Stimulated activated naive CD8-positive, alpha-beta T cell treated with anti-CD3 and anti-CD28 coated beads, Interleukin-15, amount 100 ng/mL, for 72 hours (primary cell): ENCODE measurements at regions not wholly inside any gene's neighbourhood (a gene's known extent, or its start where the extent isn't known, plus 50 kb on each side); places are given as distances from the start of the nearest gene placed in this dataset.
A peak's percentile ranks its signal among the peaks of the same experiment; 100 is the strongest.

Experiments used
- ATAC-seq: fragments of 150-1000 bp; cut with Tn5 transposase; 2 replicates; pipeline ENCODE4 v1.10.0; 2021; ENCODE audit warnings: mild to moderate bottlenecking, moderate library complexity
- DNase-seq, 2 donors: peaks; one replicate each; pipeline ENCODE4 v3.0.0; 2021 to 2022
- H3K27ac Mint-ChIP-seq, 2 donors: one replicate each; pipeline ENCODE4 v1.8.0; 2022; ENCODE audit warnings: mild to moderate bottlenecking in 2 of 2, mixed read lengths in 2 of 2, moderate library complexity in 2 of 2
- H3K27me3 Mint-ChIP-seq: one replicate; pipeline ENCODE4 v1.8.0; 2022; ENCODE audit warnings: mixed read lengths
- H3K4me1 Mint-ChIP-seq: one replicate; pipeline ENCODE4 v1.8.0; 2022; ENCODE audit warnings: mild to moderate bottlenecking, mixed read lengths
- H3K4me3 Mint-ChIP-seq, 2 donors: one replicate each; pipeline ENCODE4 v1.8.0; 2022; ENCODE audit warnings: mild to moderate bottlenecking in 2 of 2, mixed read lengths in 2 of 2, moderate library complexity in 1 of 2
- H3K9me3 Mint-ChIP-seq, 2 donors: one replicate each; pipeline ENCODE4 v1.8.0; 2022; ENCODE audit warnings: mixed read lengths in 2 of 2

DNA sequence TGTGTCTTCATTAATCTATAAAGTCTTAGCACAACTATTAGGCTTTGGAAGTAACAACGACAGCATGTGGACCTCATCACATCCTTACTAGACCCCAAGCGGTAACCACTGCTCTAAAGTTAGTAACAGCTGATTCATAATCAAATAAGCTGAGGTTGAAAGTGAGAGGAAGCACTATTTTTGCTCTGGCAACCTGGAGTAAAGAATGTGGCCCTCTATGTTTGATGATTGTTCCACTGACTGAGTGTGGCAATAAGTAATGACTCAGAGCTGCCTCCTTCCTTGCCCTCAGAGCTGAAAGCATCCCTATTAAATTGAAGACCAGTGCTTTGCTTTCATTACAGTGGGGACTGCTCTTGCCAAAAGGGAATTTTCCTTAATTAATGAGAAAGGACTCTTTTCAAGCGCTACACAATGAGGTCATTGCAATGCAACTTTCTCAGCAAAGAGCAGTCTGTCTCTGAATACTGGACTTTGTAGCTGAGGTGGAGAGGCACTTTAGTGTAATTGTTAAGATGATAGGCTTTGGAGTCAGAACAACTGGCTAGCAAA is 906.1 kb upstream of the RAG2 start:
- Mint-ChIP-seq H3K27ac (no peak overlapping the region), H3K9me3 (peaks cover 8 to 30% of the 10 kb centered on the region in 2 donors), H3K4me3 (no peak overlapping the region), H3K27me3 (no peaks in the 10 kb centered on the region), H3K4me1 (peaks cover 5% of the 10 kb centered on the region)
- peak; percentile 92 for ATAC-seq
- peak in 1 of 2 donors; percentile 13 for DNase-seq

DNA sequence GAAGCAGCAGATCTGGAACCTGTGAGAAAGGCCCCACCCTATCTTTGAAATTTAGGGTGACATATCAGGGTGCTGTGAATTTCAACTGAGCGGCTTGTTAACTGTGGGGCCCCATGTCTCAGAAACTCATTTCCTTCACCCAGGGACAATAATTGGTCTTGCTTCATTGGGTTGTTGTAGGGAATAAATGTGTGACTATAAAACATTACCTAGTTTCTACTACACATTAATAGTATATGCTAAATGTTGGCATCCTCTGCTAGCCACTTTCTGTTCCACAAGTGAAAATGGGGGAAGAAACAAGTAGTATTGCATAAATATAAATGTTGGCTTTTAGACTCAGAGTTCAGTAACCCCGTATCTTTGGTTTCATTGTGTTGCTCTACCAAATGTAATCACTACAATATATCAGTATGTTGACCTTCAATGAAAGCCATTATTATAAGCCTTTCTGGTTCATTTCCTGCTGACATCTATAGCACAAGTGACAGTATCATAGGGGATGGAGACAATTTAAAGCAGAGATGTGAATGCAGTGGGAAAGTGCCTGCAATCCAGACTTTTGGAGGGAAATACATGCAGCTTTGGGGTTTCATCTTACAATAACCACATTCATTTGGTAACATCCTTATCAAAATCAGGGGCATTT is 905.5 kb upstream of the RAG2 start:
- Mint-ChIP-seq H3K27ac (peak overlapping the region in 1 of 2 donors; percentile 85), H3K4me1 (peaks cover 5% of the 10 kb centered on the region), H3K9me3 (peaks cover 8 to 30% of the 10 kb centered on the region in 2 donors), H3K27me3 (no peaks in the 10 kb centered on the region), H3K4me3 (no peak overlapping the region)
- ATAC-seq (peak; percentile 45), DNase-seq (no peak)

DNA sequence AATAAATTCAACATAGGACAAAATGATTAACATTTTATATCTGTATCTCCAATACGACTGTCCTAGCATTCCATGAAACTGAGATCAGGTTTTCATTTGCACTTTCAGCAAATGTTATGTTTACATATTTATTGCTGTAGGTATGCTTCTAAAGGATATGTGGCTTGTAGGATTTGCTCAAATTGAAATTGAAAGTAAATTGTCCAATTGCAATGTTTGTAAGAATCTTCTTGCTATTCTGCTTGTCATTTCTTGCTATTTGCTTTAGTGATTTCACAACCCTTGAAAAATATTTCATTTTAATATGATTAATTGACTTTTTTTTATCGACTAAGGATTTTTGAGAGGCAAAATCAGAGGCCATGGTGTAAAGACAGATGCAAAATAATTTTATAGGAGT is 904.2 kb upstream of the RAG2 start:
- Mint-ChIP-seq H3K27me3 (no peaks in the 10 kb centered on the region), H3K9me3 (peaks cover 11 to 26% of the 10 kb centered on the region in 2 donors), H3K27ac (no peak overlapping the region), H3K4me1 (peaks cover 5% of the 10 kb centered on the region), H3K4me3 (no peak overlapping the region)
- no peak for ATAC-seq
- DNase-seq: no peak

DNA sequence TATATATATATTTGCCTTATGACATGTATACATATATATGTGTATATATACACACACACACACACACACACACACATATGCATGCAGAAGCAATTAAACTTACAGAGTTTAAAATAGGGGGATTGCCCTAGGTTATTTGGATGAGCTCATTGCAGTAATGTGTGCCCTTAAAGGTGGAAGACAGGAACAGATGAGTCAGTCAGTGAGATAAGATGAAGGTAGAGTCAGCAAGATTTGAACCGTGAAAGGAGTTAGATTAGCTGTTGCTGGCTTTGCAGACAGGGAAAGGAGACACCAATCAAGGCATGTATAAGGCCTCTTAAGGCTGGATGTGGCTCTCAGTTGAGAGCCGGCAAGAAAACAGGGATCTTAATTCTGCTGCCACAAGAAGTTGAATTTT is 902.4 kb upstream of the RAG2 start:
- Mint-ChIP-seq H3K27ac (no peak overlapping the region), H3K4me3 (no peak overlapping the region), H3K4me1 (peaks cover 5% of the 10 kb centered on the region), H3K27me3 (no peaks in the 10 kb centered on the region), H3K9me3 (peaks cover 8 to 18% of the 10 kb centered on the region in 2 donors)
- ATAC-seq: no peak
- DNase-seq: no peak

DNA sequence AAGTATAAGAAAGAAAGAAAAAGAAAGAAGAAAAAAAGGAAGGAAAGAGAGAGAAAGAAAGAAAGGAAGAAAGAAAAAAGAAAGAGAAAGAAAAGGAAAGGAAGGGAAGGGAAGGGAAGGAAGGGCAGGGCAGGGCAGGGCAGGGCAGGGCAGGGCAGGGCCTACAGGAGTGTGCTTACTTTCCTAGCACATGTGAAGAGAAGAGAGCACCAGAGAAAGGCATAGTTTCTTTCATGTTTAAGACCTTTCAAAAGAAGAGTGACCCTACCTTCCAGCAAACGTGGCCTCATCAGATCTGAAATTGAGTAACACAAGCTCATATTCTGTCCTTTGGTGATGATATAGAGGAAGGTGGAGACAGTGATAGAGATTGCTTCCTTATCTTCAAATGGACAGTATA is 899.3 kb upstream of the RAG2 start:
- ATAC-seq (no peak), DNase-seq (no peak)
- Mint-ChIP-seq H3K4me1 (no peaks in the 10 kb centered on the region), H3K9me3 (peaks cover 8 to 10% of the 10 kb centered on the region in 2 donors), H3K27ac (no peak overlapping the region), H3K4me3 (no peak overlapping the region), H3K27me3 (no peaks in the 10 kb centered on the region)

DNA sequence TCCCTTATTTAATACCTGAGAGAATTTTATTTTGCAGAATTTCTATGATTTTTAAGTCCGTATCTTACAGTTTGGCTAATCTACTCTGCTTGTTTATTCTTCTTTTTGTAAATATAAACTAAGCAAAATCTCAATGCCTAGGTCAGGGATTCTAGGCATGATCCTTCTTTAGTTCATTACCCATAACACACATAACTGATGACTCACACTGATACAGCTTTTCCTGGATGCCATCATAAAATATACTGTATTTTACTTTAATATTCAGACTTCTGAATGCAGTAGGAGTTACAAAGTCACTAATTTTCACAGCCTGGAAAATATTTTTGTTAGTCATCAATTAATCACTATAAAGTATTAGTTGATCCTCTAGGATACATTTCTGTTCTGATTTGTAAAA is 898.2 kb upstream of the RAG2 start:
- Mint-ChIP-seq H3K27ac (no peak overlapping the region), H3K27me3 (no peaks in the 10 kb centered on the region)
- no peak for ATAC-seq

DNA sequence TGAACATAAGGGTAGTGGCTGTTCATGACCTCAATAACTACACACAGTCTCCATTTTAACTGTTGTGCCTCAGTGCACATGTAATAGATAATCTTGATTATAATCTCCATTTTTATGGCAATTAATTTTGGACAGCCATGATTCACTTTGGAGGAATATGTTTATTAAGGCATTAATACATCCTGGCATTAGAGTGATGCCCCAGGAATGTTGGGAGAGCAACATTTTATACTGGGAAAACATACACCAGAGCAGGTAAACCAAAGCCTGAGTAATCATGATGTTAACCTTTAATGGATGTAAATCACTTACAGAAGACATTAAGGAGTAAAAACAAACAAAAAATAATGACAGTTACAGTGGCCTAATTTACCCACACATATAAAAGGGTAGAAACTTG is 886.3 kb upstream of the RAG2 start:
- no peak for ATAC-seq
- no peak for DNase-seq
- Mint-ChIP-seq H3K4me3 (no peak overlapping the region), H3K27me3 (no peaks in the 10 kb centered on the region), H3K27ac (no peak overlapping the region), H3K4me1 (no peaks in the 10 kb centered on the region), H3K9me3 (peaks cover 0 to 5% of the 10 kb centered on the region in 2 donors)

More for the DNA sequence above, 898.2 kb upstream of the RAG2 start:
- DNase-seq: no peak
- Mint-ChIP-seq H3K4me3 (no peak overlapping the region), H3K4me1 (no peaks in the 10 kb centered on the region), H3K9me3 (peaks cover 8 to 10% of the 10 kb centered on the region in 2 donors)

DNA sequence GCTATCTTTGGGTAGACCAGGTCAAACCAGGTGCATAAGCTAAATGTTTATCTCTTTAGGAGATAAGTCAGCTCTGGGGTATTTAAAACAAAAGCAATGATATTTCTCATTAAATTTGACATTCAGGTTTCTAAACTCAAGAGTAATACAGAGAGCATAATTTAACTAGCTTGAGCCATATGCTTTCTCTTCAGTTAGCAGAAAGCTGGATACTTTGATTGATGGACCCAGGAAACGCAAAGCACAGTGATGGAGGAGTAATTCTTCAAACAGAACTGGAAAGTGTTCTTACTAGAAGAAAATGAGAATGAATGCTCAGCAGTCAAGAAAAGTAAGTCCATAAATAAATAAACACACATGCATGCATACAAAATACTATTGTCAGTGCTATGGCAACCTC is 885.7 kb upstream of the RAG2 start:
- DNase-seq (no peak), ATAC-seq (no peak)
- Mint-ChIP-seq H3K9me3 (peaks cover 0 to 5% of the 10 kb centered on the region in 2 donors), H3K27ac (no peak overlapping the region), H3K4me1 (no peaks in the 10 kb centered on the region), H3K27me3 (no peaks in the 10 kb centered on the region), H3K4me3 (no peak overlapping the region)

DNA sequence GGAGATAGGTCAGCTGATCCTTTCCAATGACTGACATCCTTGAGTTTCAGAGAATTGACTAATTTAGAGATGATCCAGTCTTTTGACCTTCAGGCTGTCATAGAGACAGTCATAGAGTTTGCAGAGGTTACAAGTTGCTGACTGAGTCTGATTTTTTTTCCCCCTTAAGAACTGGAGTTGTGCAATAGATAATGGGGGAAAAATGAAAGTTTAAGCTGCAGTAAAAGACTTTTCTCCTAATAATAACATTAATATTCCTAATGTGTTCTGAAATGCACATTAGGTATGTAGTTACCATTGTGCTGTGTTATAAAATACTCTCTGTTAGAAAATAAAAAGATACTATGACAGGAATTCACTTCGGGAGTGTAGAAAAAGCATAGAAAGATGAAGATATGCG is 876.9 kb upstream of the RAG2 start:
- DNase-seq (no peak), ATAC-seq (no peak)
- no peak overlapping the region for H3K27ac Mint-ChIP-seq
- no peaks in the 10 kb centered on the region for H3K4me1 Mint-ChIP-seq
- no peak overlapping the region for H3K4me3 Mint-ChIP-seq
- H3K27me3 Mint-ChIP-seq: no peaks in the 10 kb centered on the region
- peaks cover 6 to 10% of the 10 kb centered on the region in 2 donors for H3K9me3 Mint-ChIP-seq

DNA sequence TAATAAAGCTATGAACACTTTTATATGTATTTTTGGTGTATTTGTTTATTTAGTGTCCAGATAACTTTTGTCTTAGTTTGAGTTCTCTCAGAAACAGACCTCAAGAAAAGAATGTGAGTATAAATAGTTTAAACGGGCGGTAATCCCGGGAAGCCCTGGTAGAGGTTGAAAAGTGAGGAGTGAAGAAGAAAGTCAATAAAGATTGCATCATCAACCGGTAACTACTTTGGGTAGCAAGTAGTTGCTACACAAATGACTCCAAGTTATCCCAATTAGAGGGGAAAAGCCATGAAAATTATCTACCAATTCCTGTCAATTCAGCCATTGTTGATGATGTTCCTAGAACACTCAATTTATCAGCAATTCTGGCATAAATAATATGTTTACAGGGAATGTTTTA is 870.3 kb upstream of the RAG2 start:
- Mint-ChIP-seq H3K9me3 (peaks cover 8 to 15% of the 10 kb centered on the region in 2 donors), H3K27me3 (no peaks in the 10 kb centered on the region), H3K4me1 (no peaks in the 10 kb centered on the region), H3K27ac (no peak overlapping the region), H3K4me3 (no peak overlapping the region)
- DNase-seq (no peak), ATAC-seq (no peak)

DNA sequence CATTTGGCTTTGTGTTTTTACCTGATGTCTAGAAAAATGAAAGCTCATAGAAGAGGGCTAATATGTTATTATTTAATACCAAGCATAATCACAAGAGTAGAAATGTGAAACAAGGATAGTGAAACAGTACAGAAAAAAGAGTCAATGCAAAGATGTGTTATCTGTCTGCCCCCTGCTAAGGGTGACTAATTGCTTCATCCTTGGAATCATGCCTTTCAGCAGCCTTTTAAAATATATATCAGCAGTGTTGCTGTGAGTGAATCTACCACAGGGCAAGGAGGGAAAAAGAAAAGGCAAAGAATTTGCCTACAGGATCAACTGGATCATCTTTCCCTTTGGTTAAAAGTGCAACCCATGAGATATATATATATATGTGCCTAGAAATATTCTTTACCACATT is 867.2 kb upstream of the RAG2 start:
- no peak for DNase-seq
- H3K27me3 Mint-ChIP-seq: no peaks in the 10 kb centered on the region

DNA sequence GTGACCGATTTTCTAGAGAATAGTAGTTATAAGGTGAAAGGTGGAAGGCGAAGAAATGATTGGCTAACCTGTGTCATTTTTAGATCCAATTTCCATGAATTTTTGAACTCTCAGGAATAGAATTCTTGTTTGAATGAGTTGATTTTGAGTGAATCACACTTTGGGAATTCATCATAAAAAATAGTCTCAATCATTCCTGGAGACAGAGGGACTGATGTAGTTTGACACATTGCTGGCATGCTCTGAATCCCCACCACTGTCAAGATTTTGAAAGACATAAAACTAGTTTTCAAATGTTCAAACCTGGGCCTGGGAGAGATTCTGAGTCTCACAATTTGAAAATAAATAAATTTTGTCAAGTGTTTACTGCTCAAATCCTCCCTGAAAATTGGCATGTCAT is 861.4 kb upstream of the RAG2 start:
- H3K4me3 Mint-ChIP-seq: no peak overlapping the region
- H3K9me3 Mint-ChIP-seq: peaks cover 0 to 9% of the 10 kb centered on the region in 2 donors
- no peaks in the 10 kb centered on the region for H3K4me1 Mint-ChIP-seq
- ATAC-seq: no peak
- no peak overlapping the region for H3K27ac Mint-ChIP-seq
- H3K27me3 Mint-ChIP-seq: no peaks in the 10 kb centered on the region
- no peak for DNase-seq

More for the DNA sequence above, 867.2 kb upstream of the RAG2 start:
- Mint-ChIP-seq H3K27ac (no peak overlapping the region), H3K9me3 (peaks cover 5 to 13% of the 10 kb centered on the region in 2 donors), H3K4me3 (no peak overlapping the region), H3K4me1 (no peaks in the 10 kb centered on the region)
- no peak for ATAC-seq

DNA sequence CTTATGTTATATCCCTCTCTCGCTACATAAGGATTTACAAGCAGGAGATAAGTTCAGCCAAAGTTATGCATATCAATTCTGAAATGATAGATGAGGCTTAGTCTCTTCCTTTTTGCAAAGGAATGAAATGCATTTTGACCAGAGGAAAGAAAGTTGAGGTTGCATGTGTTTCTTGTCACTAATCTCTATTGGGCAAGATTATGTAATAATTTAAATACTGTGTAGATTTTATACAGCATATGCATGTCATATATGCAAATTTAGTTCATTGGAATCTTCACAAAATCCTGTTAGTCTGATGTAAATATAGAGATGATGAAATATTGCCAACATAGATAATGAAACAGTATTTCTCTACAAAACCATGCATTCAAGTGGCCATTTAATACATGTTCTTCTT is 858.7 kb upstream of the RAG2 start:
- ATAC-seq: no peak
- Mint-ChIP-seq H3K9me3 (peaks cover 4 to 7% of the 10 kb centered on the region in 2 donors), H3K27ac (no peak overlapping the region), H3K4me3 (no peak overlapping the region), H3K27me3 (no peaks in the 10 kb centered on the region), H3K4me1 (no peaks in the 10 kb centered on the region)
- DNase-seq: no peak

DNA sequence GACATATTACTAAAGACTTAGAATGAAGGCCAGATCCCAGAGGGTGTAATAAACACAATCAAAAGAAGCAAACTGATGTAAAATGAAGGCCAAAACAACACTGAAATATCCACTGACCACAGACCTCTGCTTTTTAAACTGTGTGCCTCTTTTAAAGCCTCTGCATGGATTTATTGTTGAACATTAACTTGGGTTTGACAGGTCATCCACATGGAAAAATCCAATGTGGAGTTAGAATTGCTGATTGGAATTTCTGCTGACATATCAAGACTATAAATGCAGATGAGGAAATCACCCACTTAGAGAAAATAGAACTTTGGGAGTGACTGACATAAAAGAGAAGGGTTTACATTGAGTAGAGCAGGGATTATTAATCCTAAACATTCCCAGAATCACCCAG is 853.9 kb upstream of the RAG2 start:
- H3K4me3 Mint-ChIP-seq: no peak overlapping the region
- H3K4me1 Mint-ChIP-seq: no peaks in the 10 kb centered on the region
- ATAC-seq: no peak
- no peaks in the 10 kb centered on the region for H3K27me3 Mint-ChIP-seq
- H3K9me3 Mint-ChIP-seq: peaks cover 4 to 7% of the 10 kb centered on the region in 2 donors
- DNase-seq: no peak
- H3K27ac Mint-ChIP-seq: no peak overlapping the region

DNA sequence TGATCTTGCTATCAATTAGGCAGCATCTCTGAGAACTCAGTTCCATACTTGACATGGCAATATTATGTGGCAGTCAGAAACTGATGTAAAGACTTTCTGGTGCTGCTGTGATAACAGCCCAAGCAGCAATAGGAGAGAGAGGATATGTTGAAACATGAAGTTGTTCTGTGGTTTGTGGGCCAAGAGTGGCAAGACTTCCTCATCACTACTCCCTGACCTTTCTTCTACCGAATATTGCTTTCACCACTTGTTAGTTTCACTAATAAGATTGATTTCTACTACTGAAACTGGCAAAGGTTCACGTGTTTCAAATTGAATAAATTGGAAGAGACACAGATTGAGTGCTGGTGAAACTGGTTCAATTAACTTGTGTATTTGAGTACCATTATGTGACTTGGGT is 852.6 kb upstream of the RAG2 start:
- Mint-ChIP-seq H3K27ac (no peak overlapping the region), H3K9me3 (peaks cover 4 to 7% of the 10 kb centered on the region in 2 donors), H3K27me3 (no peaks in the 10 kb centered on the region), H3K4me1 (no peaks in the 10 kb centered on the region), H3K4me3 (no peak overlapping the region)
- peak; percentile 74 for ATAC-seq
- DNase-seq: no peak

DNA sequence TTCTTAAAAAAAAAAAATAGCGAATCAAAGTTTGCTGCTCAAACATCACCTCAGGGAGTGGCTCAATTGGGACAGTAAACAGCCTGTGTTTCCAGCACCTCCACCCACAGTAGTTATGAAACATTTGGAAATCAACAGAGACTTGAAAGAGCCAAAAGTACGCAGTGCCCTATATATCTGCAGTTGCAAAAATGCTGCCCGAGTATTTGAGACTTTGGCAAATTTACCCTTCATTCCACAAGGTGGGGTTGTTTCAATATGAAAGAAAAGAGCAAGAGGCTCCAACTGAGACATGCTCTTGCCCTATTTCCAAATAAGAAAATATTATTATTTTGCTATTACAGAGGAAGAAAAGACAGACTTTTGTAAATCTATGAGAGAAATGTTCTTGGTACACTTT is 851.1 kb upstream of the RAG2 start:
- H3K27ac Mint-ChIP-seq: no peak overlapping the region
- H3K9me3 Mint-ChIP-seq: peaks cover 4% of the 10 kb centered on the region in 2 donors
- H3K4me3 Mint-ChIP-seq: no peak overlapping the region
- no peaks in the 10 kb centered on the region for H3K27me3 Mint-ChIP-seq
- no peaks in the 10 kb centered on the region for H3K4me1 Mint-ChIP-seq
- no peak for DNase-seq
- ATAC-seq: no peak

DNA sequence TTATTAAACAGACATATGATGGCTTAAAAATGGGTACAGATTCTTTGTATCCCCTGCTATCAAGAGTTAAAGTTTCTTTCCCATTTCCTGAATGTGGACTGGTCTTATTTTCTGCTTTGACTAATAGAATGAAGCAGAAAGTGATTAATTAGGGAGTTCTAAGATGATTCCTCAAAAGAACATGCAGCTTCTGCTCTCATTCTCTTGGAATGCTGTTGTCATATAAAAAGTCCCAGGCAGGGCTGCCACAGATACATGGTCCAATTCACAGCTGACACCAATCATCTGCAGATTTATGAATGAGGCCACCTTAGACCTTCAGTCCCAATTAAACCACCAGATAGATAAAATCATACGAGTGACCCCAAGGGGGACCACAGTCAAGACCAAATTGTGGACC is 844.5 kb upstream of the RAG2 start:
- no peak for ATAC-seq
- no peaks in the 10 kb centered on the region for H3K27me3 Mint-ChIP-seq
- no peaks in the 10 kb centered on the region for H3K4me1 Mint-ChIP-seq
- H3K4me3 Mint-ChIP-seq: no peak overlapping the region
- H3K9me3 Mint-ChIP-seq: peaks cover 7 to 12% of the 10 kb centered on the region in 2 donors
- no peak overlapping the region for H3K27ac Mint-ChIP-seq
- no peak for DNase-seq
